Astrocyte (in vitro differentiated cells and primary cell): ENCODE measurements at regions not wholly inside any gene's neighbourhood (a gene's known extent, or its start where the extent isn't known, plus 50 kb on each side); places are given as distances from the start of the nearest gene placed in this dataset.

ENCODE experiments used
- DNase-seq: peaks from one replicate; pipeline ENCODE4 v3.0.0-alpha.2; 2010; ENCODE audit warnings: low read depth
- FAIRE-seq: peaks from 2 replicates; lab custom pipeline; 2011; peaks lifted over from hg19 to GRCh38; lab: Jason Lieb, UNC
- H2AFZ ChIP-seq: 2 replicates; pipeline ENCODE4 v1.6.0; 2012; ENCODE audit warnings: low read depth, low read length, inconsistent platforms
- H3K27ac ChIP-seq: 2 replicates; pipeline ENCODE4 v1.5.1; 2011; ENCODE audit warnings: low read depth, low read length, inconsistent platforms
- H3K27me3 ChIP-seq: 2 replicates; pipeline ENCODE4 v1.6.0; 2011; ENCODE audit warnings: low read length, inconsistent platforms; ENCODE audit not compliant: insufficient read depth
- H3K36me3 ChIP-seq: 2 replicates; pipeline ENCODE4 v1.5.1; 2011; ENCODE audit warnings: low read length, inconsistent platforms; ENCODE audit not compliant: insufficient read depth
- H3K4me1 ChIP-seq: 2 replicates; pipeline ENCODE4 v1.5.1; 2011; ENCODE audit warnings: low read length, inconsistent platforms; ENCODE audit not compliant: insufficient read depth
- H3K4me2 ChIP-seq: 2 replicates; pipeline ENCODE4 v1.6.0; 2012; ENCODE audit warnings: low read length, inconsistent platforms
- H3K4me3 ChIP-seq: 2 replicates; pipeline ENCODE4 v1.5.1; 2011; ENCODE audit warnings: low read depth, mild to moderate bottlenecking, low read length, inconsistent platforms; ENCODE audit not compliant: insufficient read depth
- H3K79me2 ChIP-seq: 2 replicates; pipeline ENCODE4 v1.6.0; 2012; ENCODE audit warnings: mild to moderate bottlenecking, low read length, inconsistent platforms; ENCODE audit not compliant: insufficient read depth
- H3K9ac ChIP-seq: 2 replicates; pipeline ENCODE4 v1.6.0; 2012; ENCODE audit warnings: mild to moderate bottlenecking, low read length, inconsistent platforms
- H3K9me3 ChIP-seq: 2 replicates; pipeline ENCODE4 v1.5.1; 2012; ENCODE audit warnings: low read depth, mild to moderate bottlenecking, low read length, inconsistent platforms; ENCODE audit not compliant: insufficient read depth
- H4K20me1 ChIP-seq: 2 replicates; pipeline ENCODE4 v1.6.0; 2012; ENCODE audit warnings: low read length, inconsistent platforms; ENCODE audit not compliant: insufficient read depth
- H3K27ac Mint-ChIP-seq: one replicate; pipeline ENCODE4 v1.8.0; 2021; ENCODE audit warnings: mild to moderate bottlenecking, mixed read lengths; ENCODE audit not compliant: unreplicated experiment
- H3K27me3 Mint-ChIP-seq: one replicate; pipeline ENCODE4 v1.8.0; 2021; ENCODE audit warnings: low read depth, mixed read lengths; ENCODE audit not compliant: unreplicated experiment
- H3K36me3 Mint-ChIP-seq: one replicate; pipeline ENCODE4 v1.8.0; 2021; ENCODE audit warnings: low read depth, mixed read lengths; ENCODE audit not compliant: unreplicated experiment
- H3K4me1 Mint-ChIP-seq: one replicate; pipeline ENCODE4 v1.8.0; 2021; ENCODE audit warnings: low read depth, mixed read lengths; ENCODE audit not compliant: unreplicated experiment
- H3K4me3 Mint-ChIP-seq: one replicate; pipeline ENCODE4 v1.8.0; 2021; ENCODE audit warnings: mild to moderate bottlenecking, moderate library complexity, mixed read lengths; ENCODE audit not compliant: unreplicated experiment
- H3K9me3 Mint-ChIP-seq: one replicate; pipeline ENCODE4 v1.8.0; 2021; ENCODE audit warnings: mild to moderate bottlenecking, mixed read lengths; ENCODE audit not compliant: unreplicated experiment
- EZH2 ChIP-seq: IDR thresholded peaks from 2 replicates; pipeline ENCODE4 v1.6.1; 2012; ENCODE audit warnings: mild to moderate bottlenecking, low read length, inconsistent platforms; ENCODE audit not compliant: insufficient read depth
- TF ChIP-seq, protein P1 (sequence below): IDR thresholded peaks from 2 replicates; pipeline ENCODE4 v1.5.1; 2011; ENCODE audit warnings: low read depth, mild to moderate bottlenecking, inconsistent platforms, low read length, moderate library complexity; ENCODE audit not compliant: insufficient read depth

- FAIRE-seq = no peak
- H3K9me3 ChIP-seq = no peaks in the 10 kb centered on the region
- peaks cover 29% of the 10 kb centered on the region for H3K27me3 Mint-ChIP-seq
- H3K9ac ChIP-seq = no peak overlapping the region
- no peaks in the 10 kb centered on the region for H3K36me3 Mint-ChIP-seq
- H3K9me3 Mint-ChIP-seq = peaks cover 2% of the 10 kb centered on the region
- H3K27me3 ChIP-seq = peaks cover 14% of the 10 kb centered on the region
- DNase-seq = no peak
- H3K4me2 ChIP-seq = no peak overlapping the region
- H3K36me3 ChIP-seq = no peaks in the 10 kb centered on the region
- no peak overlapping the region for H3K27ac ChIP-seq
- no peaks in the 10 kb centered on the region for H3K4me1 ChIP-seq
- H3K4me3 Mint-ChIP-seq = no peak overlapping the region
- H4K20me1 ChIP-seq = no peaks in the 10 kb centered on the region
- TF ChIP-seq, protein P1, sequence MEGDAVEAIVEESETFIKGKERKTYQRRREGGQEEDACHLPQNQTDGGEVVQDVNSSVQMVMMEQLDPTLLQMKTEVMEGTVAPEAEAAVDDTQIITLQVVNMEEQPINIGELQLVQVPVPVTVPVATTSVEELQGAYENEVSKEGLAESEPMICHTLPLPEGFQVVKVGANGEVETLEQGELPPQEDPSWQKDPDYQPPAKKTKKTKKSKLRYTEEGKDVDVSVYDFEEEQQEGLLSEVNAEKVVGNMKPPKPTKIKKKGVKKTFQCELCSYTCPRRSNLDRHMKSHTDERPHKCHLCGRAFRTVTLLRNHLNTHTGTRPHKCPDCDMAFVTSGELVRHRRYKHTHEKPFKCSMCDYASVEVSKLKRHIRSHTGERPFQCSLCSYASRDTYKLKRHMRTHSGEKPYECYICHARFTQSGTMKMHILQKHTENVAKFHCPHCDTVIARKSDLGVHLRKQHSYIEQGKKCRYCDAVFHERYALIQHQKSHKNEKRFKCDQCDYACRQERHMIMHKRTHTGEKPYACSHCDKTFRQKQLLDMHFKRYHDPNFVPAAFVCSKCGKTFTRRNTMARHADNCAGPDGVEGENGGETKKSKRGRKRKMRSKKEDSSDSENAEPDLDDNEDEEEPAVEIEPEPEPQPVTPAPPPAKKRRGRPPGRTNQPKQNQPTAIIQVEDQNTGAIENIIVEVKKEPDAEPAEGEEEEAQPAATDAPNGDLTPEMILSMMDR = no peak
- no peak for TF ChIP-seq EZH2
- no peak overlapping the region for H3K4me3 ChIP-seq
- no peak overlapping the region for H2AFZ ChIP-seq
- H3K79me2 ChIP-seq = no peaks in the 10 kb centered on the region
- H3K27ac Mint-ChIP-seq = no peak overlapping the region
- no peaks in the 10 kb centered on the region for H3K4me1 Mint-ChIP-seq
Observed at GRCh38 chr2:241980193-241980592, 110.7 kb downstream of the RTP5 start.

GRCh38 chr2:241981076-241981700, 111.7 kb downstream of the RTP5 start:
- H3K9me3 Mint-ChIP-seq = peaks cover 2% of the 10 kb centered on the region
- Histone ChIP-seq H3K4me2 (no peak overlapping the region), H3K9me3 (no peaks in the 10 kb centered on the region), H3K4me3 (no peak overlapping the region), H3K4me1 (no peaks in the 10 kb centered on the region), H3K36me3 (no peaks in the 10 kb centered on the region), H2AFZ (no peak overlapping the region), H3K79me2 (no peaks in the 10 kb centered on the region), H3K9ac (no peak overlapping the region), H3K27me3 (peaks cover 14% of the 10 kb centered on the region), H3K27ac (no peak overlapping the region), H4K20me1 (no peaks in the 10 kb centered on the region)
- no peaks in the 10 kb centered on the region for H3K4me1 Mint-ChIP-seq
- DNase-seq = no peak
- H3K4me3 Mint-ChIP-seq = no peak overlapping the region
- no peak overlapping the region for H3K27ac Mint-ChIP-seq
- no peak for TF ChIP-seq EZH2
- TF ChIP-seq, protein P1 = no peak
- FAIRE-seq = no peak
- H3K27me3 Mint-ChIP-seq = peaks cover 26% of the 10 kb centered on the region
- no peaks in the 10 kb centered on the region for H3K36me3 Mint-ChIP-seq
